ENCODE measurements at regions not wholly inside any gene's neighbourhood (a gene's known extent, or its start where the extent isn't known, plus 50 kb on each side); places are given as distances from the start of the nearest gene placed in this dataset.
"Not testable (repeated sequence)": the region's sequence is repeated elsewhere in the genome, so short reads cannot be mapped to it uniquely, and the experiment has no call there.

GRCh38 chr4:107423677-107424405 is 296.2 kb downstream of the PAPSS1 start:
- no peak for DNase-seq (ENCODE audit: low read depth)
- no peak overlapping the region for H3K4me3 ChIP-seq (ENCODE audit: low read depth, low read length)
- TF ChIP-seq, protein P1, sequence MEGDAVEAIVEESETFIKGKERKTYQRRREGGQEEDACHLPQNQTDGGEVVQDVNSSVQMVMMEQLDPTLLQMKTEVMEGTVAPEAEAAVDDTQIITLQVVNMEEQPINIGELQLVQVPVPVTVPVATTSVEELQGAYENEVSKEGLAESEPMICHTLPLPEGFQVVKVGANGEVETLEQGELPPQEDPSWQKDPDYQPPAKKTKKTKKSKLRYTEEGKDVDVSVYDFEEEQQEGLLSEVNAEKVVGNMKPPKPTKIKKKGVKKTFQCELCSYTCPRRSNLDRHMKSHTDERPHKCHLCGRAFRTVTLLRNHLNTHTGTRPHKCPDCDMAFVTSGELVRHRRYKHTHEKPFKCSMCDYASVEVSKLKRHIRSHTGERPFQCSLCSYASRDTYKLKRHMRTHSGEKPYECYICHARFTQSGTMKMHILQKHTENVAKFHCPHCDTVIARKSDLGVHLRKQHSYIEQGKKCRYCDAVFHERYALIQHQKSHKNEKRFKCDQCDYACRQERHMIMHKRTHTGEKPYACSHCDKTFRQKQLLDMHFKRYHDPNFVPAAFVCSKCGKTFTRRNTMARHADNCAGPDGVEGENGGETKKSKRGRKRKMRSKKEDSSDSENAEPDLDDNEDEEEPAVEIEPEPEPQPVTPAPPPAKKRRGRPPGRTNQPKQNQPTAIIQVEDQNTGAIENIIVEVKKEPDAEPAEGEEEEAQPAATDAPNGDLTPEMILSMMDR (IDR thresholded peaks at IDR 0.05; ENCODE audit: insufficient read depth, low read depth, low read length) = no peak

- DNase-seq (ENCODE audit: low read depth) = not testable (repeated sequence)
Measured at GRCh38 chr4:107419536-107419935, 300.5 kb downstream of the PAPSS1 start.

GRCh38 chr4:107419052-107419451 is 301.0 kb downstream of the PAPSS1 start:
- TF ChIP-seq, protein P1 (IDR thresholded peaks at IDR 0.05; ENCODE audit: insufficient read depth, low read depth, low read length) = no peak
- DNase-seq (ENCODE audit: low read depth) = no peak
- H3K4me3 ChIP-seq (ENCODE audit: low read depth, low read length) = no peak overlapping the region

More at GRCh38 chr4:107419536-107419935, 300.5 kb downstream of the PAPSS1 start:
- not testable (repeated sequence) for H3K4me3 ChIP-seq (ENCODE audit: low read depth, low read length)

DNA sequence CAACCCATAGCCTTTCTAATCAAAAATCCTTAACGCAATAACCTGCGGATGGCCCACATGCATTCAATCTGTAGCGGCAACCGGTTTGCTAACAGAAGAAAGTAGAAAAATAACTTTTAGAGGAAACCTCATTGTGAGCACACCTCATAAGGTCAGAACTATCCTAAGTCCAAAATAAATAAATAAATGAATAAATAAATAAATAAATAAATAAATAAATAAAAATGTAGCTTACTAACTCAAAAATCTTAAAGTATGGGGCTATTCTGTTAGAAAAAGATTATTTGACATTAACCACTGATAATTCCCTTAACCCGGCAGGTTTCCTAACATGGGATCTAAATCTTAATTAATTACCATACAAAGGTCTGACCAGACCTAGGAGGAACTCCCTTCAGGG is 304.5 kb downstream of the PAPSS1 start:
- DNase-seq (ENCODE audit: low read depth); H3K4me3 ChIP-seq (ENCODE audit: low read depth, low read length): not testable (repeated sequence)

DNA sequence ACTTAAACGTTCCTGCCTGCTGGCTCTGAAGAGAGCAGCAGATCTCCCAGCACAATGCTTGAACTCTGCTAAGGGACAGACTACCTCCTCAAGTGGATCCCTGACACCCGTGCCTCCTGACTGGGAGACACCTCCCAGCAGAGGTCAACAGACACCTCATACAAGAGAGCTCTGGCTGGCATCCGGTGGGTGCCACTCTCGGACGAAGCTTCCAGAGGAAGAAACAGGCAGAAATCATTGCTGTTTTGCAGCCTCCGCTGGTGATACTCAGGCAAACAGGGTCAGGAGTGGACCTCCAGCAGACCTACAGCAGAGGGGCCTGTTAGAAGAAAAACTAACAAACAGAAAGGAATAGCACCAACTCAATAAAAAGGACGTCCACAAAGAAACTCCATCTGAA is 310.2 kb downstream of the PAPSS1 start:
- not testable (repeated sequence) for DNase-seq (ENCODE audit: low read depth); H3K4me3 ChIP-seq (ENCODE audit: low read depth, low read length)

DNA sequence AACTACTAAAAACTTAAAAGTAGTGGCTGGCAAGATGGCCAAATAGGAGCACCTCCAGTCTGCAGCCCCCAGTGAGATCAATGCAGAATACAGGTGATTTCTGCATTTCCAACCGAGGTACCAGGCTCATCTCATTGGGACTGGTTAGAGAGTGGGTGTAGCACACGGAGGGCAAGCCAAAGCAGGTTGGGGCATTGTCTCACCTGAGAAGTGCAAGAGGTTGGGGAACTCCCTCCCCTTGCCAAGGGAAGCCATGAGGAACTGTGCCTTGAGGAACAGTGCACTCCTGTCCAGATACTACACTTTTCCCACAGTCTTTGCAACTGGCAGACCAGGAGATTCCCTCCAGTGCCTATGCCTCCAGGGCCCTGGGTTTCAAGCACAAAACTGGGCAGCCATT is 311.1 kb downstream of the PAPSS1 start:
- TF ChIP-seq, protein P1 (IDR thresholded peaks at IDR 0.05; ENCODE audit: insufficient read depth, low read depth, low read length) = no peak
- H3K4me3 ChIP-seq (ENCODE audit: low read depth, low read length) = no peak overlapping the region
- DNase-seq (ENCODE audit: low read depth) = no peak

GRCh38 chr4:107404591-107405300 is 315.3 kb downstream of the PAPSS1 start:
- TF ChIP-seq, protein P1 (IDR thresholded peaks at IDR 0.05; ENCODE audit: insufficient read depth, low read depth, low read length) = no peak
- DNase-seq (ENCODE audit: low read depth) = no peak
- no peak overlapping the region for H3K4me3 ChIP-seq (ENCODE audit: low read depth, low read length)

GRCh38 chr4:107402291-107402690 is 317.7 kb downstream of the PAPSS1 start:
- no peak overlapping the region for H3K4me3 ChIP-seq (ENCODE audit: low read depth, low read length)
- no peak for DNase-seq (ENCODE audit: low read depth)
- TF ChIP-seq, protein P1 (IDR thresholded peaks at IDR 0.05; ENCODE audit: insufficient read depth, low read depth, low read length) = no peak
